Right lobe of liver (tissue), 6 donors: ENCODE measurements at regions not wholly inside any gene's neighbourhood (a gene's known extent, or its start where the extent isn't known, plus 50 kb on each side); places are given as distances from the start of the nearest gene placed in this dataset.

Experiments used
- ATAC-seq, 4 donors: fragments of 200-7000 bp; cut with Tn5 transposase; one replicate each; pipeline ENCODE4 v1.9.1; 2020; ENCODE audit warnings: mild to moderate bottlenecking in 4 of 4, moderate library complexity in 4 of 4
- DNase-seq, 3 donors: peaks; one replicate each; pipeline ENCODE4 v3.0.0-alpha.2; 2020
- H3K27ac ChIP-seq, 3 donors: fragments of 200-600 bp; one replicate each; pipeline ENCODE4 v1.8.0; 2022
- H3K27me3 ChIP-seq, 2 donors: fragments of 200-600 bp; one replicate each; pipeline ENCODE4 v1.8.0; 2022
- H3K36me3 ChIP-seq, 4 donors: fragments of 200-600 bp; sonication (generic) in 1 of 4; one replicate each; pipeline versions ENCODE4 v1.5.1 to v1.8.0; 2017 to 2022; ENCODE audit warnings: control low read depth in 1 of 4
- H3K4me1 ChIP-seq, 4 donors: fragments of 200-600 bp; sonication (generic) in 1 of 4; one replicate each; pipeline versions ENCODE4 v1.5.1 to v1.8.0; 2017 to 2022; ENCODE audit warnings: control low read depth in 1 of 4
- H3K4me3 ChIP-seq, 3 donors: fragments of 200-600 bp; one replicate each; pipeline ENCODE4 v1.8.0; 2022
- H3K9me3 ChIP-seq, 4 donors: fragments of 200-600 bp; sonication (generic) in 1 of 4; one replicate each; pipeline versions ENCODE4 v1.5.1 to v1.8.0; 2017 to 2022; ENCODE audit warnings: control low read depth in 1 of 4
- POLR2A ChIP-seq: fragments of 450-650 bp; IDR thresholded peaks from one replicate; pipeline ENCODE4 v1.6.1; 2017; ENCODE audit warnings: antibody characterized with exemption, mild to moderate bottlenecking
- WGBS: methylation state at CpG from one replicate; pipeline ENCODE4 v1.1.6; 2018; ENCODE audit warnings: low coverage, low lambda C conversion rate; ENCODE audit not compliant: insufficient coverage; ENCODE audit errors: missing lambda C conversion rate; 5-methylcytosine and 5-hydroxymethylcytosine counted together
- intact Hi-C, 2 donors: fragments of 100-400 bp; cut with DNase I; formaldehyde crosslinking; loops; one replicate each; pipeline versions ENCODE4 v1.11.2 to v1.14.1; 2022
- TF ChIP-seq, protein P1 (sequence below), 4 donors: fragments of 200-600 bp in 3 of 4; fragments of 450-650 bp in 1 of 4; IDR thresholded peaks; one replicate each; pipeline versions ENCODE4 v1.5.1 to v1.8.0; 2016 to 2022; ENCODE audit warnings: antibody characterized with exemption in 4 of 4, mild to moderate bottlenecking in 2 of 4
- donor health status: DM: no; HTN: yes; CAD: no.
- donor health status: DM: no; HTN: no; CAD: no.
- donor health status: DM: no; HTN: no; CAD: no.
- donor health status: DM: no; HTN: yes; CAD: no.
- donor health status: DM: no; HTN: yes; CAD: no.

DNA sequence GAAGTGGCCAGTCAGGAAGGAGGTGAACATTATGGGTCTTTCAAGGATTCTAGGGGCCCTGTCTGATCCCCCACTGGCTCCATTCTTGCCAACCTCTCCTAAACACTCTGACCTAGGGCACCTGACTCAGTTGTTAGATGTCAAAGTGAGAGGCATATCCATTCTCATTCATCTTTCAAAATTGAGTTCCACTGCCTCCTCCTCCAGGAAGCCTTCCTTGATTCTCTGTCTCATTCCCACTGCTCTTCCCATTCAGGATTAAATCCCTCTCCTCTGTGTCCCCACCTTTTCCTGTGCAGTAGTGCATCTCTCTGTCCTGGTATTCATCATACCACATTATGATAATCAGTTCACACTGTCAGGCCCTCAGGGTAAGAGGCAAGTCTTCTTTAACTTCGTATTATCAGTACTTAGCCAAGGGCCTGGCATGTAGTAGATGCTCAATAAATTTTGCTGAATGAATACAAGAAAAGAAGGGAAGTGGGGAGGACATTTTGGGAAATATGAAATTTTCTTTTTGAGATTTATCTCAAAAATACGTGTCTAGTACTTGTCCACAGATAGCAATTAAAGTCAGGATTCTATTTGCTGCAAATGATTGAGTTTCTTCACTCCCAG lies 61.8 kb upstream of the ITPKB start:
- ATAC-seq = no peak
- H3K4me3 ChIP-seq = no peak overlapping the region
- no peaks in the 10 kb centered on the region for H3K4me1 ChIP-seq
- H3K9me3 ChIP-seq = no peaks in the 10 kb centered on the region
- 55% methylated on average over 2 of the region's 2 CpGs for WGBS
- TF ChIP-seq, protein P1, sequence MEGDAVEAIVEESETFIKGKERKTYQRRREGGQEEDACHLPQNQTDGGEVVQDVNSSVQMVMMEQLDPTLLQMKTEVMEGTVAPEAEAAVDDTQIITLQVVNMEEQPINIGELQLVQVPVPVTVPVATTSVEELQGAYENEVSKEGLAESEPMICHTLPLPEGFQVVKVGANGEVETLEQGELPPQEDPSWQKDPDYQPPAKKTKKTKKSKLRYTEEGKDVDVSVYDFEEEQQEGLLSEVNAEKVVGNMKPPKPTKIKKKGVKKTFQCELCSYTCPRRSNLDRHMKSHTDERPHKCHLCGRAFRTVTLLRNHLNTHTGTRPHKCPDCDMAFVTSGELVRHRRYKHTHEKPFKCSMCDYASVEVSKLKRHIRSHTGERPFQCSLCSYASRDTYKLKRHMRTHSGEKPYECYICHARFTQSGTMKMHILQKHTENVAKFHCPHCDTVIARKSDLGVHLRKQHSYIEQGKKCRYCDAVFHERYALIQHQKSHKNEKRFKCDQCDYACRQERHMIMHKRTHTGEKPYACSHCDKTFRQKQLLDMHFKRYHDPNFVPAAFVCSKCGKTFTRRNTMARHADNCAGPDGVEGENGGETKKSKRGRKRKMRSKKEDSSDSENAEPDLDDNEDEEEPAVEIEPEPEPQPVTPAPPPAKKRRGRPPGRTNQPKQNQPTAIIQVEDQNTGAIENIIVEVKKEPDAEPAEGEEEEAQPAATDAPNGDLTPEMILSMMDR (IDR thresholded peaks at IDR 0.05) = no peak
- TF ChIP-seq POLR2A = no peak
- intact Hi-C loops = no loop called here
- H3K36me3 ChIP-seq = no peaks in the 10 kb centered on the region
- DNase-seq = no peak
- H3K27me3 ChIP-seq = no peaks in the 10 kb centered on the region
- H3K27ac ChIP-seq = no peak overlapping the region

DNA sequence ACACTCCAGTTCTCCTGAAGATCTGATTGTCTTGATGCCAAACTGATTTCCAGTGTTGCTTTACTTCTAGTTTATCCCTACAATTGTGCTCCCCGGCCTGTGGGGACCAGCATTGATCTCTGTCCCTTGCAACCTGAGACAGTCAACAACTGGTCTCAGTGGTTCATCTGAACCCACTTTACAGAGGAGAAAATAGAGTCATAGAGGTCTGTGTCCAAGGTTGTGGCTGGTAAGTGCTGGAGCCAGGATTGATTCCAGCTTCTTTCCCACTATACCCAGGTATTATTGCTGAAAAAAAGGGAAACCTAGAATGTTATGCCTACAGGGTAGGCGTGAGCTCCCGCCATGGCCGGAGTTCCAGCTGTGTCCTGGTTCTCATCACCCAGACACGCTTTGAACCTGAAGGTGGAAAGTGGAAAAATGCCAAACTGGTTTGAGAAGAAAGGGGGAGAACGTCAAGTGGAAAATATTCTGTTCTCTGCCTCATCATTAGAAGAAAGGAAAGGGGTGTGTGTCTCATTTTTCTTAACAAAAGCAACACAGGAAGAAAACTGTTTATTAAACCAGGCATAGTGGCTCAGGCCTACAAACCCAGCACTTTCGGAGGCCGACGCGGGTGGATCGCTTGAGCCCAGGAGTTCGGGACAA lies 60.7 kb upstream of the ITPKB start:
- no peak for TF ChIP-seq POLR2A
- TF ChIP-seq, protein P1 (IDR thresholded peaks at IDR 0.05) = no peak

GRCh38 chr1:226798427-226799411 lies 59.6 kb upstream of the ITPKB start:
- ATAC-seq (peak; percentile 42 to 69 (median 57)), DNase-seq (no peak)
- Histone ChIP-seq H3K4me1 (no peaks in the 10 kb centered on the region), H3K36me3 (no peaks in the 10 kb centered on the region), H3K9me3 (no peaks in the 10 kb centered on the region), H3K27ac (no peak overlapping the region), H3K27me3 (no peaks in the 10 kb centered on the region), H3K4me3 (no peak overlapping the region)
- intact Hi-C loops = no loop called here
- 74% methylated on average over 6 of the region's 22 CpGs for WGBS
- no peak for TF ChIP-seq POLR2A
- TF ChIP-seq, protein P1 (IDR thresholded peaks at IDR 0.05) = no peak

More for the DNA sequence above, 60.7 kb upstream of the ITPKB start:
- H3K27ac ChIP-seq = no peak overlapping the region
- H3K9me3 ChIP-seq = no peaks in the 10 kb centered on the region
- no peak for ATAC-seq
- intact Hi-C loops = no loop called here
- no peak for DNase-seq
- WGBS = 74% methylated on average over 9 of the region's 12 CpGs
- H3K4me1 ChIP-seq = no peaks in the 10 kb centered on the region
- no peaks in the 10 kb centered on the region for H3K27me3 ChIP-seq
- no peak overlapping the region for H3K4me3 ChIP-seq
- no peaks in the 10 kb centered on the region for H3K36me3 ChIP-seq

DNA sequence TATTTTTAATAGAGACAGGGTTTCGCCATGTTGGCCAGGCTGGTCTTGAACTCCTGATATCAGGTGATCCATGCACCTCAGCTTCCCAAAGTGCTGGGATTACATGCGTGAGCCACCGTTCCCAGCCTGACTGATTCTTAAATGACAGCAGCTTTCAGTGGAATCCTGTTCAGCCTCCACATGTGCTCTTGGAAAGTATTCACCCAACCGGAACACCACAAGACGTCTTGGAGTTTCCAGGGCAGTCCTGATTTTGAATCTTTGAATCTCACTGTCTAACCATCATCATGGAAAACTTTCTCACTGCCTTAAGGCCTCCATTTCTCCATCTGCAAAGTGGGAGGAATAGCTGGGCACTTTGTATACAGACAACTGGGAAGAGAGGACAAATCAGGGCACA lies 58.1 kb upstream of the ITPKB start:
- WGBS = 82% methylated on average over 3 of the region's 5 CpGs

More for the DNA sequence above, 58.1 kb upstream of the ITPKB start:
- Histone ChIP-seq H3K27me3 (no peaks in the 10 kb centered on the region), H3K4me1 (no peaks in the 10 kb centered on the region), H3K27ac (no peak overlapping the region), H3K36me3 (no peaks in the 10 kb centered on the region), H3K9me3 (no peaks in the 10 kb centered on the region), H3K4me3 (no peak overlapping the region)
- DNase-seq (no peak), ATAC-seq (no peak)
- no peak for TF ChIP-seq POLR2A
- TF ChIP-seq, protein P1 (IDR thresholded peaks at IDR 0.05) = no peak
- intact Hi-C loops = no loop called here
